ENCODE measurements at regions not wholly inside any gene's neighbourhood (a gene's known extent, or its start where the extent isn't known, plus 50 kb on each side); places are given as distances from the start of the nearest gene placed in this dataset.

DNA sequence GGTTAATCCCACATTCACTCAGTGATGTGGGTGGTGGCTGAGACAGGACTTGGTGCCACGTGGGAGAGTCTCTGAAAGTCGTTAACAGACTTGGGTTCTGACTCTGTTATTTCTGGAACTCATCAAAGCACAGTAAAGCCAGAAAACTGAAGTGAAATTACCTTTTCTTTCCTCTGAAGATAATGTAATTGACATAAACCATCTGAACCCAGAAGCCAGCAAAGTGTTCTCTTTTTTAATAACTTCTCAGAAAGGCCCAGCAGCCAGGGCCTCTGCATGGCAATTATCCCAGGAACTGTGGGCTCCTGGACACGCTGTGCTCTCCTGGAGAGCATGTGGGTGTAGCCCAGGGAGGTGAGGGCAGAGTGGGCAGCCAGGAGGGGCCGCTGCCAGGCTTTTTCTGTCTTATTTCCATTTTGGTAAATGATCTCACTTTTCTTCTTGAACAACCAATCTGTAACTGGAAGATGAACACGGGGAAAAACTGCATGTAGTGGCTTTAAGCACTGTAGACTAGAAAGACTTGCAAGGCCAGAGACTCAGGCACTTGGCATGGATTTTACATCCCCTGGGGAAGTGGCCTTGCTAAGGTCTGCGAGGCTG, 444.1 kb upstream of the TMEM132C start:
- TF ChIP-seq, protein P1, sequence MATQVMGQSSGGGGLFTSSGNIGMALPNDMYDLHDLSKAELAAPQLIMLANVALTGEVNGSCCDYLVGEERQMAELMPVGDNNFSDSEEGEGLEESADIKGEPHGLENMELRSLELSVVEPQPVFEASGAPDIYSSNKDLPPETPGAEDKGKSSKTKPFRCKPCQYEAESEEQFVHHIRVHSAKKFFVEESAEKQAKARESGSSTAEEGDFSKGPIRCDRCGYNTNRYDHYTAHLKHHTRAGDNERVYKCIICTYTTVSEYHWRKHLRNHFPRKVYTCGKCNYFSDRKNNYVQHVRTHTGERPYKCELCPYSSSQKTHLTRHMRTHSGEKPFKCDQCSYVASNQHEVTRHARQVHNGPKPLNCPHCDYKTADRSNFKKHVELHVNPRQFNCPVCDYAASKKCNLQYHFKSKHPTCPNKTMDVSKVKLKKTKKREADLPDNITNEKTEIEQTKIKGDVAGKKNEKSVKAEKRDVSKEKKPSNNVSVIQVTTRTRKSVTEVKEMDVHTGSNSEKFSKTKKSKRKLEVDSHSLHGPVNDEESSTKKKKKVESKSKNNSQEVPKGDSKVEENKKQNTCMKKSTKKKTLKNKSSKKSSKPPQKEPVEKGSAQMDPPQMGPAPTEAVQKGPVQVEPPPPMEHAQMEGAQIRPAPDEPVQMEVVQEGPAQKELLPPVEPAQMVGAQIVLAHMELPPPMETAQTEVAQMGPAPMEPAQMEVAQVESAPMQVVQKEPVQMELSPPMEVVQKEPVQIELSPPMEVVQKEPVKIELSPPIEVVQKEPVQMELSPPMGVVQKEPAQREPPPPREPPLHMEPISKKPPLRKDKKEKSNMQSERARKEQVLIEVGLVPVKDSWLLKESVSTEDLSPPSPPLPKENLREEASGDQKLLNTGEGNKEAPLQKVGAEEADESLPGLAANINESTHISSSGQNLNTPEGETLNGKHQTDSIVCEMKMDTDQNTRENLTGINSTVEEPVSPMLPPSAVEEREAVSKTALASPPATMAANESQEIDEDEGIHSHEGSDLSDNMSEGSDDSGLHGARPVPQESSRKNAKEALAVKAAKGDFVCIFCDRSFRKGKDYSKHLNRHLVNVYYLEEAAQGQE (IDR thresholded peaks at IDR 0.05; ENCODE audit: insufficient replicate concordance, low read depth): no peak
- TF ChIP-seq, protein P2, sequence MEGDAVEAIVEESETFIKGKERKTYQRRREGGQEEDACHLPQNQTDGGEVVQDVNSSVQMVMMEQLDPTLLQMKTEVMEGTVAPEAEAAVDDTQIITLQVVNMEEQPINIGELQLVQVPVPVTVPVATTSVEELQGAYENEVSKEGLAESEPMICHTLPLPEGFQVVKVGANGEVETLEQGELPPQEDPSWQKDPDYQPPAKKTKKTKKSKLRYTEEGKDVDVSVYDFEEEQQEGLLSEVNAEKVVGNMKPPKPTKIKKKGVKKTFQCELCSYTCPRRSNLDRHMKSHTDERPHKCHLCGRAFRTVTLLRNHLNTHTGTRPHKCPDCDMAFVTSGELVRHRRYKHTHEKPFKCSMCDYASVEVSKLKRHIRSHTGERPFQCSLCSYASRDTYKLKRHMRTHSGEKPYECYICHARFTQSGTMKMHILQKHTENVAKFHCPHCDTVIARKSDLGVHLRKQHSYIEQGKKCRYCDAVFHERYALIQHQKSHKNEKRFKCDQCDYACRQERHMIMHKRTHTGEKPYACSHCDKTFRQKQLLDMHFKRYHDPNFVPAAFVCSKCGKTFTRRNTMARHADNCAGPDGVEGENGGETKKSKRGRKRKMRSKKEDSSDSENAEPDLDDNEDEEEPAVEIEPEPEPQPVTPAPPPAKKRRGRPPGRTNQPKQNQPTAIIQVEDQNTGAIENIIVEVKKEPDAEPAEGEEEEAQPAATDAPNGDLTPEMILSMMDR (IDR thresholded peaks at IDR 0.05; ENCODE audit: insufficient read depth, low read length): no peak
- TF ChIP-seq POLR2AphosphoS5 (IDR thresholded peaks at IDR 0.05; ENCODE audit: low read depth) (no peak), GABPA (IDR thresholded peaks at IDR 0.05; ENCODE audit: low read depth) (no peak), SPI1 (IDR thresholded peaks at IDR 0.05; ENCODE audit: borderline replicate concordance, low read depth) (no peak)

Data from HL-60 (cell line).